A549 (cell line): ENCODE measurements at regions not wholly inside any gene's neighbourhood (a gene's known extent, or its start where the extent isn't known, plus 50 kb on each side); places are given as distances from the start of the nearest gene placed in this dataset.

Experiments
- ATAC-seq, 2 experiments: fragments of 200-7000 bp in 1 of 2; fragments of >200 bp in 1 of 2; cut with Nextera tagmentation in 1 of 2; cut with Tn5 transposase in 1 of 2; 3 replicates each; pipeline versions ENCODE4 v1.8.0 to v1.9.1; 2018 to 2020; ENCODE audit warnings: mild to moderate bottlenecking in 1 of 2, moderate library complexity in 1 of 2
- CTCF ChIA-PET: fragments of 300-600 bp; sonication (Branson Sonifier 250); formaldehyde crosslinking; extraction: SDS; loops from one replicate; lab custom pipeline; 2021; ENCODE audit warnings: antibody characterized with exemption, inconsistent platforms; lab: Yijun Ruan, JAX
- POLR2A ChIA-PET: fragments of 350-600 bp; formaldehyde crosslinking; extraction: SDS; loops from one replicate; lab custom pipeline; 2021; ENCODE audit warnings: antibody characterized with exemption, inconsistent platforms; lab: Yijun Ruan, JAX
- DNase-seq, 2 experiments: peaks; one replicate each; pipeline versions ENCODE4 v3.0.0 to v3.0.0-alpha.2; 2011 to 2016; ENCODE audit warnings: low read depth in 1 of 2, low spot score in 1 of 2
- FAIRE-seq: peaks from 2 replicates; lab custom pipeline; 2011; peaks lifted over from hg19 to GRCh38; lab: Jason Lieb, UNC
- H3K27ac ChIP-seq, 2 experiments: fragments of >200 bp; sonication (Bioruptor Twin); formaldehyde crosslinking; 3 replicates each; pipeline ENCODE4 v1.5.1; 2016 to 2017
- H3K4me1 ChIP-seq: fragments of >200 bp; sonication (Bioruptor Twin); formaldehyde crosslinking; 3 replicates; pipeline ENCODE4 v1.6.1; 2016
- H3K4me2 ChIP-seq: fragments of >200 bp; sonication (Bioruptor Twin); formaldehyde crosslinking; 3 replicates; pipeline ENCODE4 v1.6.1; 2016
- H3K4me3 ChIP-seq: fragments of >200 bp; sonication (Bioruptor Twin); formaldehyde crosslinking; 3 replicates; pipeline ENCODE4 v1.5.1; 2016
- H3K9me3 ChIP-seq: fragments of >200 bp; sonication (Bioruptor Twin); formaldehyde crosslinking; 3 replicates; pipeline ENCODE4 v1.6.1; 2016
- ATOH8 ChIP-seq: fragments of 250-450 bp; sonication (Bioruptor Pico); IDR thresholded peaks from 2 replicates; pipeline ENCODE4 v1.5.0; 2020; ENCODE audit warnings: low read depth, mild to moderate bottlenecking, moderate library complexity
- BCL3 ChIP-seq: fragments of >200 bp; sonication (Bioruptor Twin); formaldehyde crosslinking; IDR thresholded peaks from 3 replicates; pipeline ENCODE4 v1.6.1; 2016
- CBX8 ChIP-seq: fragments of 200-600 bp; sonication (generic); IDR thresholded peaks from 2 replicates; pipeline ENCODE4 v1.6.1; 2016
- CHD2 ChIP-seq: fragments of 150-350 bp; IDR thresholded peaks from 2 replicates; pipeline ENCODE4 v1.6.1; 2014; ENCODE audit warnings: low read length; ENCODE audit not compliant: partially characterized antibody
- E2F6 ChIP-seq: IDR thresholded peaks from 2 replicates; pipeline ENCODE4 v1.6.1; 2012; ENCODE audit warnings: low read depth, borderline replicate concordance
- EHMT2 ChIP-seq: fragments of 200-600 bp; sonication (generic); IDR thresholded peaks from 2 replicates; pipeline ENCODE4 v1.6.1; 2016; ENCODE audit warnings: antibody characterized with exemption, low read depth, mild to moderate bottlenecking, moderate library complexity
- FOSL2 ChIP-seq, 2 experiments: fragments of 450-650 bp in 1 of 2; fragments of >200 bp in 1 of 2; sonication (Bioruptor Twin) in 1 of 2; formaldehyde crosslinking; IDR thresholded peaks; 2 replicates each; pipeline versions ENCODE4 v1.5.0 to v1.6.1; 2016 to 2020; ENCODE audit warnings: mild to moderate bottlenecking in 1 of 2, moderate library complexity in 1 of 2
- GATA3 ChIP-seq: IDR thresholded peaks from 2 replicates; pipeline ENCODE4 v1.6.1; 2012; ENCODE audit warnings: borderline replicate concordance
- HOXA7 ChIP-seq: fragments of 250-450 bp; sonication (Bioruptor Pico); IDR thresholded peaks from 2 replicates; pipeline ENCODE4 v1.5.0; 2020; ENCODE audit warnings: mild to moderate bottlenecking, moderate library complexity
- HOXB13 ChIP-seq: fragments of 250-450 bp; sonication (Bioruptor Pico); IDR thresholded peaks from 2 replicates; pipeline ENCODE4 v1.5.0; 2020; ENCODE audit warnings: low read depth, mild to moderate bottlenecking, moderate library complexity
- HOXB5 ChIP-seq: fragments of 250-450 bp; sonication (Bioruptor Pico); IDR thresholded peaks from 2 replicates; pipeline ENCODE4 v1.5.0; 2020; ENCODE audit warnings: mild to moderate bottlenecking, moderate library complexity
- JUN ChIP-seq, 2 experiments: fragments of >200 bp; sonication (Bioruptor Twin); formaldehyde crosslinking; IDR thresholded peaks; 2 replicates in 1 of 2; 3 replicates in 1 of 2; pipeline ENCODE4 v1.6.1; 2016 to 2017
- JUNB ChIP-seq: fragments of >200 bp; sonication (Bioruptor Twin); formaldehyde crosslinking; IDR thresholded peaks from 2 replicates; pipeline ENCODE4 v1.6.1; 2016
- MAFK ChIP-seq: fragments of 450-650 bp; IDR thresholded peaks from 2 replicates; pipeline ENCODE4 v1.6.1; 2014; ENCODE audit not compliant: partially characterized antibody
- MAX ChIP-seq: IDR thresholded peaks from 2 replicates; pipeline ENCODE4 v1.6.1; 2012
- PHF8 ChIP-seq: fragments of 200-600 bp; sonication (generic); IDR thresholded peaks from 2 replicates; pipeline ENCODE4 v1.6.1; 2016; ENCODE audit warnings: low read depth, mild to moderate bottlenecking, antibody characterized with exemption, moderate library complexity, borderline replicate concordance
- POLR2AphosphoS2 ChIP-seq: conservative IDR thresholded peaks from 2 replicates; pipeline ENCODE4 v1.6.1; 2012; ENCODE audit warnings: low read length, improper control_type of control experiment, inconsistent platforms
- RCOR1 ChIP-seq: fragments of 150-350 bp; IDR thresholded peaks from 2 replicates; pipeline ENCODE4 v1.6.1; 2014; ENCODE audit warnings: antibody characterized with exemption, low read length, low read depth
- SREBF2 ChIP-seq: fragments of 450-650 bp; IDR thresholded peaks from 2 replicates; pipeline ENCODE4 v1.6.1; 2014; ENCODE audit warnings: mild to moderate bottlenecking, moderate library complexity
- ZC3H11A ChIP-seq: fragments of 450-650 bp; IDR thresholded peaks from 2 replicates; pipeline ENCODE4 v1.6.1; 2014; ENCODE audit warnings: antibody characterized with exemption, mild to moderate bottlenecking
- ZSCAN20 ChIP-seq: fragments of 250-450 bp; sonication (Bioruptor Pico); IDR thresholded peaks from 2 replicates; pipeline ENCODE4 v1.8.0; 2022; ENCODE audit warnings: mild to moderate bottlenecking, moderate library complexity
- WGBS: methylation state at CpG from one replicate; pipeline ENCODE4 v1.1.6; 2017; ENCODE audit errors: missing lambda C conversion rate; 5-methylcytosine and 5-hydroxymethylcytosine counted together

GRCh38 chr2:125576558-125576957 is 1079.4 kb upstream of the GYPC start:
- no peaks in the 10 kb centered on the region for H3K4me1 ChIP-seq
- ChIA-PET CTCF (no interaction called here), POLR2A (no interaction called here)
- WGBS, result 5% methylated on average over 3 of the region's 3 CpGs
- DNase-seq (no peak), FAIRE-seq (no peak), ATAC-seq (no peak)
- H3K4me2 ChIP-seq, result no peak overlapping the region
- H3K27ac ChIP-seq, result no peak overlapping the region
- H3K4me3 ChIP-seq, result no peak overlapping the region
- H3K9me3 ChIP-seq, result no peaks in the 10 kb centered on the region
- TF ChIP-seq POLR2AphosphoS2, result no peak
- TF ChIP-seq ZC3H11A, result no peak
- no peak for TF ChIP-seq FOSL2 (IDR thresholded peaks at IDR 0.05)
- no peak for TF ChIP-seq FOSL2 (CRISPR knock-in tag; IDR thresholded peaks at IDR 0.05)
- no peak for TF ChIP-seq MAX
- TF ChIP-seq JUN (IDR thresholded peaks at IDR 0.05), result no peak
- TF ChIP-seq ZSCAN20 (CRISPR knock-in tag), result no peak
- TF ChIP-seq RCOR1, result no peak
- no peak for TF ChIP-seq CBX8
- TF ChIP-seq MAFK, result no peak
- TF ChIP-seq HOXB13 (CRISPR knock-in tag), result no peak
- no peak for TF ChIP-seq GATA3
- TF ChIP-seq E2F6, result no peak
- TF ChIP-seq SREBF2, result no peak
- TF ChIP-seq BCL3, result no peak
- TF ChIP-seq, all 56 proteins: peak for 0

GRCh38 chr2:125581557-125581956 is 1074.4 kb upstream of the GYPC start:
- Histone ChIP-seq H3K9me3 (no peaks in the 10 kb centered on the region), H3K4me2 (no peak overlapping the region), H3K27ac (no peak overlapping the region), H3K4me3 (no peak overlapping the region), H3K4me1 (no peaks in the 10 kb centered on the region)
- CTCF ChIA-PET, result no interaction called here
- WGBS, result 2% methylated on average over 4 of the region's 4 CpGs
- ATAC-seq (no peak), FAIRE-seq (no peak), DNase-seq (no peak)
- POLR2A ChIA-PET, result no interaction called here
- TF ChIP-seq HOXB5 (CRISPR knock-in tag) (no peak), CHD2 (no peak)

GRCh38 chr2:125582516-125582915 is 1073.4 kb upstream of the GYPC start:
- Histone ChIP-seq H3K9me3 (no peaks in the 10 kb centered on the region), H3K4me3 (no peak overlapping the region), H3K4me1 (no peaks in the 10 kb centered on the region), H3K4me2 (no peak overlapping the region), H3K27ac (no peak overlapping the region)
- POLR2A ChIA-PET, result no interaction called here
- TF ChIP-seq EHMT2 (no peak), PHF8 (no peak), JUNB (no peak)
- DNase-seq (no peak), FAIRE-seq (no peak), ATAC-seq (no peak)
- WGBS, result 0% methylated on average over 1 of the region's 1 CpG
- CTCF ChIA-PET, result no interaction called here

- CTCF ChIA-PET, result interaction anchor here (0.6 kb wide), 1 partner anchor 775 kb away, joined by 3 read pairs; no protein-coding TSS in a partner anchor
- Histone ChIP-seq H3K27ac (no peak overlapping the region), H3K4me1 (no peaks in the 10 kb centered on the region), H3K4me2 (no peak overlapping the region)
- TF ChIP-seq ATOH8 (CRISPR knock-in tag) (no peak), RCOR1 (no peak), MAFK (peak; percentile 55), HOXA7 (no peak)
- TF ChIP-seq, all 56 proteins: peak for 1
- WGBS, result 12% methylated on average over 1 of the region's 1 CpG
- no peak for DNase-seq
- FAIRE-seq, result no peak
- ATAC-seq, result no peak
- Histone ChIP-seq H3K9me3 (no peaks in the 10 kb centered on the region), H3K4me3 (no peak overlapping the region)
- POLR2A ChIA-PET, result no interaction called here
These were observed 1071.2 kb upstream of the GYPC start for GRCh38 chr2:125584732-125585131.
